ENCODE measurements at regions not wholly inside any gene's neighbourhood (a gene's known extent, or its start where the extent isn't known, plus 50 kb on each side); places are given as distances from the start of the nearest gene placed in this dataset.

DNA sequence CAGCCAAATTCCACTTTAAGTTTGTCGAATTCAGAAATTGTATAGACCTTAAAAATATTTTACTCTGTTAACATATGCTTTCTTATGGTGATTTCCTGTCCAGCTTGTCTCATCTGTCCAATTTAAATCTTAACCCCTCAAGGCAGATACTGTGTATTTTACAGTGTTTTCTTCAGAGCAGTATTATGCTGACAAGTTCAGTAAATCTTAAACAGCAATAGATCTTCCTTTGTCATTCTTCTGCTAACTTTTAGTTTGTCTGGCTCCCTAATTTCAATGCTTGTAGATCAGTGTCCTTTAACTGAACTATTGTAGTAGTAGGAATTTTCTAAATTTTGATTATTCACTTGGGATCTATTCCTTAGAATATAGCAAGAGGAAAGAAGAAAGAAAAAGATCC is 52.8 kb upstream of the MEIS1 start:
- Histone ChIP-seq H2AK5ac (ENCODE audit: low read length) (no peak overlapping the region), H3K23ac (ENCODE audit: low read length) (no peak overlapping the region), H2AFZ (ENCODE audit: insufficient read depth, low read length, poor library complexity) (no peak overlapping the region), H4K91ac (ENCODE audit: low read depth, low read length) (no peak overlapping the region), H2BK5ac (ENCODE audit: low read depth, low read length, poor library complexity) (no peak overlapping the region), H3K79me2 (ENCODE audit: control insufficient read depth, insufficient read depth, low read length, poor library complexity) (no peaks in the 10 kb centered on the region), H4K8ac (ENCODE audit: low read depth, low read length) (no peak overlapping the region), H3K36me3 (ENCODE audit: control insufficient read depth in 1 of 2, insufficient read depth in 2 of 2, low read length in 2 of 2) (no peaks in the 10 kb centered on the region), H3K18ac (ENCODE audit: low read length) (no peak overlapping the region), H3K4me1 (ENCODE audit: control insufficient read depth in 1 of 2, insufficient read depth in 2 of 2, low read length in 2 of 2) (no peaks in the 10 kb centered on the region), H3K9ac (ENCODE audit: low read length) (no peak overlapping the region), H2BK120ac (ENCODE audit: insufficient read depth, low read length, poor library complexity) (no peak overlapping the region), H2BK12ac (ENCODE audit: low read length) (no peak overlapping the region), H3K4me3 (ENCODE audit: low read depth, low read length) (no peak overlapping the region), H3K9me3 (ENCODE audit: insufficient read depth, low read depth, low read length) (no peaks in the 10 kb centered on the region), H3K4me2 (ENCODE audit: low read length) (no peak overlapping the region), H3K4ac (ENCODE audit: low read depth, low read length) (no peak overlapping the region), H3K27me3 (ENCODE audit: insufficient read depth, low read length) (no peaks in the 10 kb centered on the region), H4K12ac (ENCODE audit: low read depth, low read length) (no peak overlapping the region), H3K14ac (ENCODE audit: low read length) (no peak overlapping the region), H3K79me1 (ENCODE audit: low read length) (no peaks in the 10 kb centered on the region), H3K27ac (ENCODE audit: low read depth, low read length) (no peak overlapping the region)
- no peak for DNase-seq
- no CpG with 5 or more reads among the region's 1 CpG for WGBS (ENCODE audit: extremely low coverage, insufficient coverage, insufficient read length)

DNA sequence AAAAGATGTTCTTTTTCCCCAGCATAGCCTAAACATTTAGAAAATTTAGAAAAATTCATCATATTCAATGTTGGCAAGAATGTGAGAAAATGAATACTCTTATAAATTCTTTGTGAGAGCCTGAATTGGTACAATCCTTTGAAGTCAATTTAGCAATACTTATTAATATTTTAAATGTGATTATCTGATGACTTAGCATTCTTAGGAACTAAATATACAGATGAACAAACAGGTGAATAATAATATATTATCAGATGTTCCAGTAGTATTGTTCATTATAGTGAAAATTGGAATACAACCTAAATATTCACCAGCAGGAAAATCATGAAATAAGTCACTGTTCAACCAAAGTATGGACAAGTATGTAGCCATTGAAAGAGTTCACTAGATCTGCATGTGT is 55.5 kb upstream of the MEIS1 start:
- H4K12ac ChIP-seq (ENCODE audit: low read depth, low read length), result no peak overlapping the region
- DNase-seq, result no peak
- no peaks in the 10 kb centered on the region for H3K9me3 ChIP-seq (ENCODE audit: insufficient read depth, low read depth, low read length)
- no peak overlapping the region for H3K4me3 ChIP-seq (ENCODE audit: low read depth, low read length)
- H2AK5ac ChIP-seq (ENCODE audit: low read length), result no peak overlapping the region
- H2BK12ac ChIP-seq (ENCODE audit: low read length), result no peak overlapping the region
- no peaks in the 10 kb centered on the region for H3K27me3 ChIP-seq (ENCODE audit: insufficient read depth, low read length)
- no peak overlapping the region for H2AFZ ChIP-seq (ENCODE audit: insufficient read depth, low read length, poor library complexity)
- no peaks in the 10 kb centered on the region for H3K4me1 ChIP-seq (ENCODE audit: control insufficient read depth in 1 of 2, insufficient read depth in 2 of 2, low read length in 2 of 2)
- no peak overlapping the region for H3K14ac ChIP-seq (ENCODE audit: low read length)
- no peak overlapping the region for H4K91ac ChIP-seq (ENCODE audit: low read depth, low read length)
- H3K79me1 ChIP-seq (ENCODE audit: low read length), result no peaks in the 10 kb centered on the region
- no peak overlapping the region for H4K8ac ChIP-seq (ENCODE audit: low read depth, low read length)
- H3K79me2 ChIP-seq (ENCODE audit: control insufficient read depth, insufficient read depth, low read length, poor library complexity), result no peaks in the 10 kb centered on the region
- H2BK120ac ChIP-seq (ENCODE audit: insufficient read depth, low read length, poor library complexity), result no peak overlapping the region
- no peak overlapping the region for H3K9ac ChIP-seq (ENCODE audit: low read length)
- H3K18ac ChIP-seq (ENCODE audit: low read length), result no peak overlapping the region
- no peak overlapping the region for H3K4ac ChIP-seq (ENCODE audit: low read depth, low read length)
- H3K36me3 ChIP-seq (ENCODE audit: control insufficient read depth in 1 of 2, insufficient read depth in 2 of 2, low read length in 2 of 2), result no peaks in the 10 kb centered on the region
- H2BK5ac ChIP-seq (ENCODE audit: low read depth, low read length, poor library complexity), result no peak overlapping the region
- no peak overlapping the region for H3K27ac ChIP-seq (ENCODE audit: low read depth, low read length)
- no peak overlapping the region for H3K23ac ChIP-seq (ENCODE audit: low read length)
- H3K4me2 ChIP-seq (ENCODE audit: low read length), result no peak overlapping the region

DNA sequence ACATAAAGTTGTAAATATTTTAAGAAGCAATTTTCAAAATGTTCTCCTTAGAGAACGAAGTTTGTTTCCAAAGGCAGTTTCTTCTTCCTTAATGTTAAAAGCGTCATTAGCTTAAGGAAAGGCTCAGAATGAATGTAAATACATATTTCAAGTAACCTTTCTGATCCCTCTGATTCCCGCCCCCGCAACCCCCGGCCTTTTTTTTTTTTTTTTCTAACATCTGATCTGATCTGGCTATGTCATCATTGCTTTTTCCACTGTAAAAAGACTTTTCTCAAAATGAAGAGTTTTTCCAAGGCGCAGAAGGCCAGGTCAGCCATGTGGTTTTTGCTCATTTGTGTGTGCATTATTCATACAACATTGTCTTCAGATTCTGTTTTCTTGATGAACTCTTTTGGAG is 57.1 kb upstream of the MEIS1 start:
- Histone ChIP-seq H3K79me2 (ENCODE audit: control insufficient read depth, insufficient read depth, low read length, poor library complexity) (no peaks in the 10 kb centered on the region), H4K12ac (ENCODE audit: low read depth, low read length) (no peak overlapping the region), H3K9ac (ENCODE audit: low read length) (no peak overlapping the region), H3K4ac (ENCODE audit: low read depth, low read length) (no peak overlapping the region), H3K4me3 (ENCODE audit: low read depth, low read length) (no peak overlapping the region), H4K91ac (ENCODE audit: low read depth, low read length) (no peak overlapping the region), H4K8ac (ENCODE audit: low read depth, low read length) (no peak overlapping the region), H2AFZ (ENCODE audit: insufficient read depth, low read length, poor library complexity) (no peak overlapping the region), H3K79me1 (ENCODE audit: low read length) (no peaks in the 10 kb centered on the region), H3K36me3 (ENCODE audit: control insufficient read depth in 1 of 2, insufficient read depth in 2 of 2, low read length in 2 of 2) (no peaks in the 10 kb centered on the region), H3K27me3 (ENCODE audit: insufficient read depth, low read length) (no peaks in the 10 kb centered on the region), H2BK120ac (ENCODE audit: insufficient read depth, low read length, poor library complexity) (no peak overlapping the region), H3K23ac (ENCODE audit: low read length) (no peak overlapping the region), H2BK12ac (ENCODE audit: low read length) (no peak overlapping the region), H2BK5ac (ENCODE audit: low read depth, low read length, poor library complexity) (no peak overlapping the region), H3K4me2 (ENCODE audit: low read length) (no peak overlapping the region), H3K4me1 (ENCODE audit: control insufficient read depth in 1 of 2, insufficient read depth in 2 of 2, low read length in 2 of 2) (no peaks in the 10 kb centered on the region), H3K14ac (ENCODE audit: low read length) (no peak overlapping the region), H2AK5ac (ENCODE audit: low read length) (no peak overlapping the region), H3K9me3 (ENCODE audit: insufficient read depth, low read depth, low read length) (no peaks in the 10 kb centered on the region), H3K18ac (ENCODE audit: low read length) (no peak overlapping the region), H3K27ac (ENCODE audit: low read depth, low read length) (no peak overlapping the region)
- DNase-seq, result no peak
- no CpG with 5 or more reads among the region's 6 CpGs for WGBS (ENCODE audit: extremely low coverage, insufficient coverage, insufficient read length)

GRCh38 chr2:66370824-66371223 is 64.1 kb upstream of the MEIS1 start:
- H2AFZ ChIP-seq (ENCODE audit: insufficient read depth, low read length, poor library complexity), result no peak overlapping the region
- no CpG with 5 or more reads among the region's 2 CpGs for WGBS (ENCODE audit: extremely low coverage, insufficient coverage, insufficient read length)

GRCh38 chr2:66366619-66367018 is 68.3 kb upstream of the MEIS1 start:
- Histone ChIP-seq H2BK5ac (ENCODE audit: low read depth, low read length, poor library complexity) (no peak overlapping the region), H3K4ac (ENCODE audit: low read depth, low read length) (no peak overlapping the region), H2BK120ac (ENCODE audit: insufficient read depth, low read length, poor library complexity) (no peak overlapping the region), H3K4me3 (ENCODE audit: low read depth, low read length) (no peak overlapping the region), H3K4me1 (ENCODE audit: control insufficient read depth in 1 of 2, insufficient read depth in 2 of 2, low read length in 2 of 2) (no peaks in the 10 kb centered on the region), H2AK5ac (ENCODE audit: low read length) (no peak overlapping the region), H3K23ac (ENCODE audit: low read length) (no peak overlapping the region), H3K79me2 (ENCODE audit: control insufficient read depth, insufficient read depth, low read length, poor library complexity) (no peaks in the 10 kb centered on the region), H3K9me3 (ENCODE audit: insufficient read depth, low read depth, low read length) (no peaks in the 10 kb centered on the region), H3K27me3 (ENCODE audit: insufficient read depth, low read length) (no peaks in the 10 kb centered on the region), H4K91ac (ENCODE audit: low read depth, low read length) (no peak overlapping the region), H3K36me3 (ENCODE audit: control insufficient read depth in 1 of 2, insufficient read depth in 2 of 2, low read length in 2 of 2) (no peaks in the 10 kb centered on the region), H3K18ac (ENCODE audit: low read length) (no peak overlapping the region), H3K79me1 (ENCODE audit: low read length) (no peaks in the 10 kb centered on the region), H4K8ac (ENCODE audit: low read depth, low read length) (no peak overlapping the region), H2AFZ (ENCODE audit: insufficient read depth, low read length, poor library complexity) (no peak overlapping the region), H4K12ac (ENCODE audit: low read depth, low read length) (no peak overlapping the region), H3K27ac (ENCODE audit: low read depth, low read length) (no peak overlapping the region), H3K4me2 (ENCODE audit: low read length) (no peak overlapping the region), H3K9ac (ENCODE audit: low read length) (no peak overlapping the region), H2BK12ac (ENCODE audit: low read length) (no peak overlapping the region), H3K14ac (ENCODE audit: low read length) (no peak overlapping the region)
- DNase-seq, result no peak
- no CpG with 5 or more reads among the region's 2 CpGs for WGBS (ENCODE audit: extremely low coverage, insufficient coverage, insufficient read length)

More at GRCh38 chr2:66370824-66371223, 64.1 kb upstream of the MEIS1 start:
- no peak overlapping the region for H3K27ac ChIP-seq (ENCODE audit: low read depth, low read length)
- no peaks in the 10 kb centered on the region for H3K79me1 ChIP-seq (ENCODE audit: low read length)
- H3K18ac ChIP-seq (ENCODE audit: low read length), result no peak overlapping the region
- H3K14ac ChIP-seq (ENCODE audit: low read length), result no peak overlapping the region
- H3K9me3 ChIP-seq (ENCODE audit: insufficient read depth, low read depth, low read length), result no peaks in the 10 kb centered on the region
- H4K91ac ChIP-seq (ENCODE audit: low read depth, low read length), result no peak overlapping the region
- H3K4me1 ChIP-seq (ENCODE audit: control insufficient read depth in 1 of 2, insufficient read depth in 2 of 2, low read length in 2 of 2), result no peaks in the 10 kb centered on the region
- no peak overlapping the region for H3K4ac ChIP-seq (ENCODE audit: low read depth, low read length)
- H3K79me2 ChIP-seq (ENCODE audit: control insufficient read depth, insufficient read depth, low read length, poor library complexity), result no peaks in the 10 kb centered on the region
- H4K8ac ChIP-seq (ENCODE audit: low read depth, low read length), result no peak overlapping the region
- H2BK120ac ChIP-seq (ENCODE audit: insufficient read depth, low read length, poor library complexity), result no peak overlapping the region
- H2AK5ac ChIP-seq (ENCODE audit: low read length), result no peak overlapping the region
- H3K9ac ChIP-seq (ENCODE audit: low read length), result no peak overlapping the region
- no peaks in the 10 kb centered on the region for H3K27me3 ChIP-seq (ENCODE audit: insufficient read depth, low read length)
- H2BK5ac ChIP-seq (ENCODE audit: low read depth, low read length, poor library complexity), result no peak overlapping the region
- no peaks in the 10 kb centered on the region for H3K36me3 ChIP-seq (ENCODE audit: control insufficient read depth in 1 of 2, insufficient read depth in 2 of 2, low read length in 2 of 2)
- no peak overlapping the region for H4K12ac ChIP-seq (ENCODE audit: low read depth, low read length)
- H3K4me3 ChIP-seq (ENCODE audit: low read depth, low read length), result no peak overlapping the region
- H3K23ac ChIP-seq (ENCODE audit: low read length), result no peak overlapping the region
- no peak overlapping the region for H2BK12ac ChIP-seq (ENCODE audit: low read length)
- H3K4me2 ChIP-seq (ENCODE audit: low read length), result no peak overlapping the region
- no peak for DNase-seq
